Omental fat pad (tissue), 3 donors: ENCODE measurements at regions not wholly inside any gene's neighbourhood (a gene's known extent, or its start where the extent isn't known, plus 50 kb on each side); places are given as distances from the start of the nearest gene placed in this dataset.
A peak's percentile ranks its signal among the peaks of the same experiment; 100 is the strongest.

ENCODE experiments used
- ATAC-seq: fragments of 150-250 bp; one replicate; pipeline ENCODE4 v1.9.1; 2016; ENCODE audit warnings: mild to moderate bottlenecking, moderate library complexity; ENCODE audit not compliant: low FRiP score
- DNase-seq: peaks from one replicate; pipeline ENCODE4 v3.0.0-alpha.2; 2019; ENCODE audit warnings: low spot score
- TF ChIP-seq, protein P1 (sequence below), 3 donors: fragments of 450-650 bp; IDR thresholded peaks; one replicate each; pipeline ENCODE4 v1.5.1; 2016 to 2017; ENCODE audit warnings: antibody characterized with exemption in 3 of 3, mild to moderate bottlenecking in 3 of 3, moderate library complexity in 2 of 3

DNA sequence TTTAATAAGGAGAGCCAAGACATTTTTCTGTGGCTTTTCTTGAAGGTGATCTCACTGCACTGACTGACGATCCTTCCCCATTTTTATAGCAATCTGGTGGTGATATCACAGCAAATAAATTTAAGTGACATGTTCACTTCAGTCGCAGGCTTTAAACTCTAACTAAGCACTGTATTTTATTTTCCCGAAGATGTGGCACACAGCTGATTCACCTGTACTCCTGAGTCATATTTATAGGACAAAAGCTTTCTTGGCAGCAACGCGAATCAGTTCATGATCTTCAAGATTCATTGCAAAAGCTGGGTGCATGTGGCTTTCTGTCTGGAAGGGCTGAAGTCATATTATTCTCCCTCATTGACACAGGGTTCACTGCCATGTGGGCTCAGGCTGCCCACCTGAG is 79.8 kb upstream of the TUNAR start:
- ATAC-seq (no peak), DNase-seq (no peak)
- TF ChIP-seq, protein P1, sequence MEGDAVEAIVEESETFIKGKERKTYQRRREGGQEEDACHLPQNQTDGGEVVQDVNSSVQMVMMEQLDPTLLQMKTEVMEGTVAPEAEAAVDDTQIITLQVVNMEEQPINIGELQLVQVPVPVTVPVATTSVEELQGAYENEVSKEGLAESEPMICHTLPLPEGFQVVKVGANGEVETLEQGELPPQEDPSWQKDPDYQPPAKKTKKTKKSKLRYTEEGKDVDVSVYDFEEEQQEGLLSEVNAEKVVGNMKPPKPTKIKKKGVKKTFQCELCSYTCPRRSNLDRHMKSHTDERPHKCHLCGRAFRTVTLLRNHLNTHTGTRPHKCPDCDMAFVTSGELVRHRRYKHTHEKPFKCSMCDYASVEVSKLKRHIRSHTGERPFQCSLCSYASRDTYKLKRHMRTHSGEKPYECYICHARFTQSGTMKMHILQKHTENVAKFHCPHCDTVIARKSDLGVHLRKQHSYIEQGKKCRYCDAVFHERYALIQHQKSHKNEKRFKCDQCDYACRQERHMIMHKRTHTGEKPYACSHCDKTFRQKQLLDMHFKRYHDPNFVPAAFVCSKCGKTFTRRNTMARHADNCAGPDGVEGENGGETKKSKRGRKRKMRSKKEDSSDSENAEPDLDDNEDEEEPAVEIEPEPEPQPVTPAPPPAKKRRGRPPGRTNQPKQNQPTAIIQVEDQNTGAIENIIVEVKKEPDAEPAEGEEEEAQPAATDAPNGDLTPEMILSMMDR (IDR thresholded peaks at IDR 0.05): no peak

DNA sequence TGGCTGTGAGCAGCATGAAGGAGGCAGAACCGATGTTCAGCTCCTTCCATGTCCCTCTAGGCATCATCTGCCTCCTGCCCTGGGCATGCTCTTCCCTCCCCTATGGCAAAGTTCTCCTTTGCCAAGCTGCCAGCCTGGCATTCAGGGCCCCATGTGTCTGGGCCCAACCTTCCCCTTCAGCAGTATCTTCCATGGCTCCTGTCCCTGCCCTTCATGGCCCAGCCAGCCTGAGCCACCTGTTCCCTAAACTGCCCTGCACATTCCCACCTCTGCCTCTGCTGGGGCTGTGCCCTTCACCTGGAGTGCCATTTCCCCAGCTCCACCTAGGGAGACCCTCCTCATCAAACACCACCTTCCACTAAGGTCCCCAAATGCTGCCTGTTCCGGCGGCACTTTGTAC is 74.0 kb upstream of the TCL1A start:
- DNase-seq (no peak), ATAC-seq (no peak)
- TF ChIP-seq, protein P1 (IDR thresholded peaks at IDR 0.05): no peak

DNA sequence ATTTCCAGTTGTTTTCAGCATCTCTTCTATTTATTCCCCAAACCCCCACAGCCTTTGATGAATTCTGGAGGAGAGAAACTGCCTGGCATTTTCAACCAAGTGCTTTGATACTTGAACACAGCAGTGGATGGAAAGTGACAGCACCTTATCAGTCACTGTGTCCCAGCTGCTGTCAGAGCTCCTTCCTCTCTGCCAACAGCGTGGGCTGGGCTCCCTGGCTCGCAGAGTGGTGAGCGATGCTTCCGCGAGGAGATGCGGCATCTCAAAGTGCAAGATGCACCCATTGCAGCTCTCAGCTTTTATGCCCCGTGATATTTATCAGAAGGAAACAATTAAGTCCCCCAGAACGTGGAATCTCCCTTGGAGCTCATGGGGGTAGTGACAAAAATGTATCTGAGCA is 72.6 kb upstream of the TCL1A start:
- TF ChIP-seq, protein P1 (IDR thresholded peaks at IDR 0.05): no peak
- ATAC-seq: no peak
- no peak for DNase-seq

DNA sequence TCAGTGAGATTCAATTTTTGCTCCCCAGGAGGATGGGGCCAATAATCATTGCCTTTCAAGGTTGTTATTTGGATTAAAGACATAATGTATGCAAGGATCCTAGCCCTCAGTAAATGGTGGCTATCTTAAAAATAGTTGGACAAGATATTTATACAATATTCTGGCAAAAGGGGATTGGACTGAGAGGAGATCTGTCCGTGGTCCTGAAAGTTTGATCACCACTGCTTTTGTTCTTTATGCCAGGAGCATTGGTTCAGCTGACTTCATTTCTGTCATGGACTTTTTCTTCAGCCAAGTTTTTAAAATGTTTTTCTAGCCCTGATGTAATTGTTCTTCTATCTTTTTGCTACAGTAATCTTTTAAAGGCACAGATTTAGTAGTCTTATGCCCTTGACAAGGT is 70.2 kb upstream of the TCL1A start:
- no peak for DNase-seq
- TF ChIP-seq, protein P1 (IDR thresholded peaks at IDR 0.05): no peak
- ATAC-seq: no peak

DNA sequence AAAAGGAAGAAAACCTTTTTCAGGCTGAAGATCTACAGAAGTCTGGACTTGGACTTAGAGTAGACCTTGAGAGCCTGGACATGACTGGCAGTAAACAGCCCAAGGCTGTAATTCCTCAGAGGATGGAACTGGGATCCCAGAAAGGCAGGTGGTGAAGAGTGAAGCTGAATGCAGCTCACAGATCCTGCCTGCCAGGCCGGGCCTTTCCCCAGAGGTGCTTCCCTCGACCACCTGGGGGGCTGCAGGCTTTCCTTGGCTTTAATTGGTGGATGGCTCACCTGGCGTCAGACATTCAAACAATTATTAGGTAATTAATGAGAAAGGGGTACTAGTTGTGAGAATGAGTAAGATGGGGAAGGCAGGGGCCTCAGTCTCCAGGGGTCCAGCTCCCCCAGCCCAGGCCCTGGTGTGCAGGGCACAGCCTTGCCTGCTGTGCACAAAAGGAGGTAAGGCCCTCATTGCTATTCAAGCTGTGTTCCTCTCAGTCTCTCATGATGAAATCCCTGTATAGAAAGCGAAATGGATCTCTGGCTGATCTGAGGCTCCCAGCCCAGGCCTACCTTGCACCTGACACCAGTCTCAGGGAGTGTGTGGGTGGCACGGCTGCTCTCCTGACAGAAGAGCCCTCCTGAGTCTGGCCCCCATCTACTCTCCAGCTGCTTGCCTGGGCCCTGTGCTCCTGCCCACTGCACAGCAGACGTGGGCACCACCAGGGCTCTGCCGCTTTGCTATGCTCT is 63.0 kb upstream of the TCL1A start:
- no peak for DNase-seq
- TF ChIP-seq, protein P1 (IDR thresholded peaks at IDR 0.05): no peak
- no peak for ATAC-seq

DNA sequence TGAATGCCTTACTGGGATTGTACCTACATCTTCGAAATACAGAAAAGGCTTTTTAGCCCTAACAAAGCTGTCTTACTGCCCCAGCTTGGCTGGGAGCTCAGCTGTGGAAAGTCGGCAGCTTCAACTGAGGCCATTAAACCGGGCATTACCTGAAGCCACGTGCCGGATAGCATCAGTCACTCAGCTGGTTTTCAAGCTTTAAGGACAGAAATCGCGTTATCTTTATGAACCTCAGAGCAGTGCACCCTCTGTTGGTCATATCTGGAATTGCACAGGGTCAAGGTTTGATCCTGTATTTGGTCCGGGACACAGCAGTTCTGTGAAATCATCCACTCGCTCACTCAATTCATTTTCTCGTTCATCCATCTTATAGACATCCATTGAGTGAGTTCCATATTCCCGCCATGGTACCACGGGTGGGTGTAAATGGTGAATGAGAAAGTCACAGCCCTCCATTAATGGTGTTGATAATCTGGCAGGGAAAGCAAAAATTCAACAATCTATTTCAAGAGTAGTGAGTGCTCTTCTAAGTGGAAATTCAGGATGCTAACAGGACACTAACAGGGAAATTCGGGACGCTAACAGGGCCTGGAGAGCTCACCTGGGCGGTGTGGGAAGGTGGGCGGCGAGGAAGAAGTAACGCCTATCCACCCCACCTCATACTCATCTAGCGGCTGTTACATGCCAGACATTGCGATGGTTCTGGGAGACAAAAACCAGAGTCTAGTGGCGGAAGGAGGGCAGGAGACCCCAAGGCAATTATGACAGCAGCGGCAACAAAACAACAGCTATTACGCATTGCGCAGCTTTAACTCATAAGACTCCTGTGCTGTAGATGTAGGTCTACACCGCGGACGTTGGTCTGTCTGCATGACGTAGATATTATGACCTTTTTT is 60.6 kb upstream of the TCL1A start:
- DNase-seq: peak; percentile 52
- TF ChIP-seq, protein P1 (IDR thresholded peaks at IDR 0.05): peak in 1 of 3 donors; percentile 40
- ATAC-seq: no peak
